ENCODE measurements at regions not wholly inside any gene's neighbourhood (a gene's known extent, or its start where the extent isn't known, plus 50 kb on each side); places are given as distances from the start of the nearest gene placed in this dataset.

DNA sequence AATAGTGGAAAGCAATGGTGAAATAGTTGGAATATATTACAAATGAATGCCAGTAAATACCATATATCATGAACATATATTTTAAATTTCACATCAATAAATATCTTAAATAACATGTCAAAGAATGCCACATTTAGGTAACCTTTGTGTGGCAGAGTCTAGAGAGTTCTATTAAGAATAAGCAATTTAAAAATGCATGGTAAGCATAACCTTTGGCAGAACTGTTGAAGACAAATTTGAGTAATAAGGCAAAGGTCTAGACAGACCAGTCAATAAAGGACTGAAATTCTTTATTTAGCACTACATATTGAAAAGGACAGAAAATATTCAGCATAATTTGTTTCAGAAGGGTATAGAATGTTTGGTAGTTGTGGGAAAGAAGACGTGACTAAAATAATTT, 1417.0 kb downstream of the SUCLG1 start:
- TF ChIP-seq GATA1 (IDR thresholded peaks at IDR 0.05; ENCODE audit: low read depth, low read length) = no peak
- TF ChIP-seq POLR2A (IDR thresholded peaks at IDR 0.05; ENCODE audit: low read length) = no peak

DNA sequence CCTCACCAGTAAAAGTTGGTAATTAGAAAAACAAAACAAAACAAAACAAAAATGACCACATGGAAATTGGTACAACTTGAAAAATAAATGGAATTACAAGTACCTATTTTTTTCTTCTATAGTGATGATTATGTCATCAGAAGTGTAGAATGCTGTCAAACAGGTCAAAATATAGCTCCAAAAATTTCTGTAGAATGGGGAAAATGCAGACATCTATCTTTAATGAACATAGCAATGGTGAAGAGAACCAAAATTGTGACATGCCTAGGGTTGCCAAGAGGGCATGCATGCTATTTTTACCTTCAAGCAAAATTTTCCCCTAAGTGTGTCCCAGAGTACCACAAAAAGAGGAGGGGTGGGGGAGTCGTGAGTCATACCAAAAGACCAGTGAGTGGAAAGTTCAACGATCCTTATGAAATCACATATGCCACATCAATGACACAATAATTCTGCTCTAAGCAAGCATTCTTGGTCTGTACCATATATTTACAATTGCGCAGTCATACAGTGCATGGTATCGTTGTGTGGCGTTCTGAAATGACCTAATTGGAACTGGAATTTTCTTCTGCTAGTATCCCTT, 1436.4 kb downstream of the SUCLG1 start:
- TF ChIP-seq POLR2A (IDR thresholded peaks at IDR 0.05; ENCODE audit: low read length) = no peak
- TF ChIP-seq GATA1 (IDR thresholded peaks at IDR 0.05; ENCODE audit: low read depth, low read length) = no peak
- no peak for DNase-seq

More for the DNA sequence above, 1417.0 kb downstream of the SUCLG1 start:
- no peak for DNase-seq

GRCh38 chr2:83017366-83018090, 1441.6 kb downstream of the SUCLG1 start:
- DNase-seq = no peak
- TF ChIP-seq POLR2A (IDR thresholded peaks at IDR 0.05; ENCODE audit: low read length) (no peak), GATA1 (IDR thresholded peaks at IDR 0.05; ENCODE audit: low read depth, low read length) (no peak)

GRCh38 chr2:83016343-83017110, 1442.6 kb downstream of the SUCLG1 start:
- no peak for TF ChIP-seq GATA1 (IDR thresholded peaks at IDR 0.05; ENCODE audit: low read depth, low read length)
- no peak for TF ChIP-seq POLR2A (IDR thresholded peaks at IDR 0.05; ENCODE audit: low read length)
- DNase-seq = no peak

- no peak for TF ChIP-seq GATA1 (IDR thresholded peaks at IDR 0.05; ENCODE audit: low read depth, low read length)
- TF ChIP-seq POLR2A (IDR thresholded peaks at IDR 0.05; ENCODE audit: low read length) = no peak
- no peak for DNase-seq
Measured at GRCh38 chr2:83015900-83016299, 1443.2 kb downstream of the SUCLG1 start.

GRCh38 chr2:83015035-83015715, 1443.9 kb downstream of the SUCLG1 start:
- no peak for DNase-seq
- TF ChIP-seq GATA1 (IDR thresholded peaks at IDR 0.05; ENCODE audit: low read depth, low read length) = no peak
- TF ChIP-seq POLR2A (IDR thresholded peaks at IDR 0.05; ENCODE audit: low read length) = no peak

GRCh38 chr2:83014462-83014861, 1444.6 kb downstream of the SUCLG1 start:
- TF ChIP-seq GATA1 (IDR thresholded peaks at IDR 0.05; ENCODE audit: low read depth, low read length) = no peak
- no peak for TF ChIP-seq POLR2A (IDR thresholded peaks at IDR 0.05; ENCODE audit: low read length)
- no peak for DNase-seq

GRCh38 chr2:83006961-83007360, 1452.1 kb downstream of the SUCLG1 start:
- no peak for DNase-seq
- TF ChIP-seq GATA1 (IDR thresholded peaks at IDR 0.05; ENCODE audit: low read depth, low read length) (no peak), POLR2A (IDR thresholded peaks at IDR 0.05; ENCODE audit: low read length) (no peak)

DNA sequence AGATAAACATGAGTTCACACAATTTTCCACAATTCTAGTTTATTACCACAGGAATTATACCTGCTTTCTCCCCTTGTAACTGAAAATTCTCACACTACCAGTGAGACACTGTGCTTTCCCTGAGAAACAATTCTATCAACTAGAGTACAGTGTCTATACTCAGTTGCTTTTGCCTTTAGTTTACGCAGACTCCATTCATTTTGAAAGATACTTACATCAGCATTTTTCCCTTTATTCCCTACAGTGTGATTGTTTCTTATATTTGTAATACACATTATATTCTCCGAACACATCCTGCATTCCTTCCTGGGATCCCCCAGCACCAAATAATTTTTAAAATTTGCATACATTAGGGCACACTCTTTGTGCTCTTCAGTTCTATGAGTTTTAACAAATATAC, 1455.5 kb downstream of the SUCLG1 start:
- no peak for DNase-seq
- no peak for TF ChIP-seq GATA1 (IDR thresholded peaks at IDR 0.05; ENCODE audit: low read depth, low read length)
- TF ChIP-seq POLR2A (IDR thresholded peaks at IDR 0.05; ENCODE audit: low read length) = no peak

- DNase-seq = no peak
- TF ChIP-seq GATA1 (IDR thresholded peaks at IDR 0.05; ENCODE audit: low read depth, low read length) = no peak
- no peak for TF ChIP-seq POLR2A (IDR thresholded peaks at IDR 0.05; ENCODE audit: low read length)
Measured at GRCh38 chr2:83002706-83003105, 1456.4 kb downstream of the SUCLG1 start.

DNA sequence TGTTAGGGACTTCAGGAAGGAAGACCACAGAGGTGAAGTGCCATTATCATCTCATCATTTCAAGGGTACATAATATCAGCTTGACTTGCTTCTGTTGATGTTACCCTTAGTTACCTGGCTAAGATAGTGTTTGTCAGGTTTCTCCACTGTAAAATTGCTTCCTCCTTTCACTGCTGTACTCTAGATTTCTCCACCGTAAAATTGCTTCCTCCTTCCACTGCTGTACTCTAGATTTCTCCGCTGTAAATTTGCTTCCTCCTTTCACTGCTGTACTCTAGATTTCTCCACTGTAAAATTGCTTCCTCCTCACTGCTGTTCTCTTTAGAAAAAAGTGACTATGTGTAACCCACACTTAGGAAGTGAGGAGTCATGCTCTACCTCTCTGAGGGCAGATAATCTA, 1460.3 kb downstream of the SUCLG1 start:
- no peak for DNase-seq

GRCh38 chr2:82996217-82996616, 1462.9 kb downstream of the SUCLG1 start:
- TF ChIP-seq POLR2A (IDR thresholded peaks at IDR 0.05; ENCODE audit: low read length) = no peak
- TF ChIP-seq GATA1 (IDR thresholded peaks at IDR 0.05; ENCODE audit: low read depth, low read length) = no peak
- DNase-seq = no peak

More for the DNA sequence above, 1460.3 kb downstream of the SUCLG1 start:
- TF ChIP-seq POLR2A (IDR thresholded peaks at IDR 0.05; ENCODE audit: low read length) (no peak), GATA1 (IDR thresholded peaks at IDR 0.05; ENCODE audit: low read depth, low read length) (no peak)

- no peak for TF ChIP-seq GATA1 (IDR thresholded peaks at IDR 0.05; ENCODE audit: low read depth, low read length)
- no peak for TF ChIP-seq POLR2A (IDR thresholded peaks at IDR 0.05; ENCODE audit: low read length)
- no peak for DNase-seq
Measured at GRCh38 chr2:82994151-82994550, 1464.9 kb downstream of the SUCLG1 start.

- TF ChIP-seq POLR2A (IDR thresholded peaks at IDR 0.05; ENCODE audit: low read length) (no peak), GATA1 (IDR thresholded peaks at IDR 0.05; ENCODE audit: low read depth, low read length) (no peak)
- no peak for DNase-seq
Measured at GRCh38 chr2:82993609-82994008, 1465.5 kb downstream of the SUCLG1 start.
